ENCODE measurements at regions not wholly inside any gene's neighbourhood (a gene's known extent, or its start where the extent isn't known, plus 50 kb on each side); places are given as distances from the start of the nearest gene placed in this dataset.

- Histone ChIP-seq H3K9ac (ENCODE audit: low read depth in 1 of 2, low read length in 2 of 2) (no peak overlapping the region), H3K36me3 (ENCODE audit: control insufficient read depth in 4 of 4, insufficient read depth in 3 of 4, low read depth in 1 of 4, low read length in 3 of 4) (no peaks in the 10 kb centered on the region), H3K4me3 (ENCODE audit: low read depth in 1 of 3, low read length in 3 of 3) (no peak overlapping the region), H3K4me1 (ENCODE audit: control insufficient read depth in 4 of 4, insufficient read depth in 4 of 4, low read length in 3 of 4) (no peaks in the 10 kb centered on the region), H3K9me3 (ENCODE audit: control insufficient read depth in 4 of 4, low read length in 3 of 4) (no peaks in the 10 kb centered on the region), H3K27ac (ENCODE audit: low read depth in 1 of 2, low read length in 2 of 2) (no peak overlapping the region), H3K27me3 (ENCODE audit: control insufficient read depth in 4 of 4, insufficient read depth in 4 of 4, low read length in 3 of 4) (no peaks in the 10 kb centered on the region)
- TF ChIP-seq ATF3 (IDR thresholded peaks at IDR 0.05) (no peak), HNF4A (conservative IDR thresholded peaks at IDR 0.05) (no peak), NR2F2 (IDR thresholded peaks at IDR 0.05) (no peak), YY1 (IDR thresholded peaks at IDR 0.05) (no peak), FOXA2 (IDR thresholded peaks at IDR 0.05) (no peak), REST (IDR thresholded peaks at IDR 0.05) (no peak), RXRA (IDR thresholded peaks at IDR 0.05) (no peak), RAD21 (IDR thresholded peaks at IDR 0.05) (no peak), GABPA (IDR thresholded peaks at IDR 0.05 in 1 of 2, conservative IDR thresholded peaks at IDR 0.05 in 1 of 2) (no peak), EGR1 (IDR thresholded peaks at IDR 0.05; ENCODE audit: low read depth in 2 of 2) (no peak), MAX (IDR thresholded peaks at IDR 0.05) (no peak), TAF1 (conservative IDR thresholded peaks at IDR 0.05) (no peak), FOXA1 (IDR thresholded peaks at IDR 0.05) (no peak)
- no peak for DNase-seq (ENCODE audit: low spot score)
- 75% methylated on average over 1 of the region's 1 CpG for WGBS
These were observed 462.1 kb upstream of the ATP2B1 start for GRCh38 chr12:90170740-90171139.

GRCh38 chr12:90167518-90168208, 459.0 kb upstream of the ATP2B1 start:
- H3K9me3 ChIP-seq (ENCODE audit: control insufficient read depth in 4 of 4, low read length in 3 of 4): no peaks in the 10 kb centered on the region
- DNase-seq (ENCODE audit: low spot score): no peak
- no peak overlapping the region for H3K27ac ChIP-seq (ENCODE audit: low read depth in 1 of 2, low read length in 2 of 2)
- H3K9ac ChIP-seq (ENCODE audit: low read depth in 1 of 2, low read length in 2 of 2): no peak overlapping the region
- H3K27me3 ChIP-seq (ENCODE audit: control insufficient read depth in 4 of 4, insufficient read depth in 4 of 4, low read length in 3 of 4): no peaks in the 10 kb centered on the region
- 90% methylated on average over 8 of the region's 8 CpGs for WGBS
- no peaks in the 10 kb centered on the region for H3K4me1 ChIP-seq (ENCODE audit: control insufficient read depth in 4 of 4, insufficient read depth in 4 of 4, low read length in 3 of 4)
- H3K4me3 ChIP-seq (ENCODE audit: low read depth in 1 of 3, low read length in 3 of 3): no peak overlapping the region
- TF ChIP-seq REST (IDR thresholded peaks at IDR 0.05): no peak
- no peak for TF ChIP-seq YY1 (IDR thresholded peaks at IDR 0.05)
- no peak for TF ChIP-seq TAF1 (conservative IDR thresholded peaks at IDR 0.05)
- no peak for TF ChIP-seq NR2F2 (IDR thresholded peaks at IDR 0.05)
- TF ChIP-seq RAD21 (IDR thresholded peaks at IDR 0.05): no peak
- TF ChIP-seq FOXA2 (IDR thresholded peaks at IDR 0.05): no peak
- TF ChIP-seq MAX (IDR thresholded peaks at IDR 0.05): no peak
- no peak for TF ChIP-seq RXRA (IDR thresholded peaks at IDR 0.05)
- TF ChIP-seq SP1 (IDR thresholded peaks at IDR 0.05): no peak
- TF ChIP-seq ATF3 (IDR thresholded peaks at IDR 0.05): no peak
- no peak for TF ChIP-seq CTCF (IDR thresholded peaks at IDR 0.05; ENCODE audit: low read depth, low read length, missing input control)
- no peak for TF ChIP-seq HNF4A (conservative IDR thresholded peaks at IDR 0.05)
- TF ChIP-seq HNF4G (IDR thresholded peaks at IDR 0.05): no peak
- no peak for TF ChIP-seq ZBTB33 (IDR thresholded peaks at IDR 0.05)
- TF ChIP-seq GABPA (IDR thresholded peaks at IDR 0.05 in 1 of 2, conservative IDR thresholded peaks at IDR 0.05 in 1 of 2): no peak
- no peak for TF ChIP-seq JUND (IDR thresholded peaks at IDR 0.05)
- no peak for TF ChIP-seq FOXA1 (IDR thresholded peaks at IDR 0.05)
- TF ChIP-seq EGR1 (IDR thresholded peaks at IDR 0.05; ENCODE audit: low read depth in 2 of 2): no peak
- no peaks in the 10 kb centered on the region for H3K36me3 ChIP-seq (ENCODE audit: control insufficient read depth in 4 of 4, insufficient read depth in 3 of 4, low read depth in 1 of 4, low read length in 3 of 4)
